SW480 (cell line): ENCODE measurements at regions not wholly inside any gene's neighbourhood (a gene's known extent, or its start where the extent isn't known, plus 50 kb on each side); places are given as distances from the start of the nearest gene placed in this dataset.

Source experiments
- DNase-seq: peaks from one replicate; pipeline ENCODE4 v3.0.0-alpha.2; 2016; ENCODE audit warnings: low spot score

DNA sequence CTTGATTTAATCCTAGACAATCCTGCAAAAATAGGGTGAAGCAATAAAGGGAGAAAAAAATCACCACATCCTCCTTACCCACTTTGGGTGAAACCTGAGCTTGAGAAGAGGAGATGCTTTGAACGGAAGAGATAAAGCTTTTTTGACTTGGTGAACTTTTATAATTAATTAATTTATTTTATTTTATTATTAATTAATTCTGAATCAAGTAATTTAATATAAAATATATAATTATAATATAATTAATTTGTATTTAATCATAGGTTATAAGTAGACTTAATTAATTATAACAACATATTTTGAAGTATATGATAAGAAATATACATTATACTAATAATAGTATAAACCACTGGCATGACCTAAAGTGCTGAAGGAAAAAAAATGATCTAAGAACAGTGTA lies 2164.8 kb downstream of the LRRC4C start:
- no peak for DNase-seq

- no peak for DNase-seq
Measured at GRCh38 chr11:39288011-39288410, 2171.4 kb downstream of the LRRC4C start.

DNA sequence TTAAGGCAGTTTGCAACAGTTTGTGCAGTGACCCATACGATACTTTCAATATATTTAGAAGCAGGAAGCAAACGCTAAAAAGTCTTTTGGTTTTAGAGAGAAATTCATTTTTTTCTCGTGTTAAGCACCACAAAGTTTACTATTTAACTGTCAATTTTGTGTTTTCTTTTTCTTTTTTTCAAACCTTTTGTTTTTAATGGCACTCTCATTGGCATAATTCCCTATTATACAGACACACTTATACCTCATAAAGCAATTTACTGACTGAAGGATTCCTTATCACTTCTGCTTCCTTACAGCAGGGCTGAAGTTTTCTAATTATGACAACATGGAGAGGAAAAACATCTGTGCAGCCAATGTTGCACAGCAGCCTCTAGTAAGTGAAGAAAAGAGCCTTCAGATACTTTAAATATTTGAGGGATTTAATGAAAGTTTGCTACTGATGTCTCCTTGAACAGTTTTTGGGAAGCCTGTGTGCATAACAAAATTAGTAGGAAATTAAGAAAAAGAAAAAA lies 2191.2 kb downstream of the LRRC4C start:
- DNase-seq: no peak

GRCh38 chr11:39255648-39256047 lies 2203.8 kb downstream of the LRRC4C start:
- no peak for DNase-seq

DNA sequence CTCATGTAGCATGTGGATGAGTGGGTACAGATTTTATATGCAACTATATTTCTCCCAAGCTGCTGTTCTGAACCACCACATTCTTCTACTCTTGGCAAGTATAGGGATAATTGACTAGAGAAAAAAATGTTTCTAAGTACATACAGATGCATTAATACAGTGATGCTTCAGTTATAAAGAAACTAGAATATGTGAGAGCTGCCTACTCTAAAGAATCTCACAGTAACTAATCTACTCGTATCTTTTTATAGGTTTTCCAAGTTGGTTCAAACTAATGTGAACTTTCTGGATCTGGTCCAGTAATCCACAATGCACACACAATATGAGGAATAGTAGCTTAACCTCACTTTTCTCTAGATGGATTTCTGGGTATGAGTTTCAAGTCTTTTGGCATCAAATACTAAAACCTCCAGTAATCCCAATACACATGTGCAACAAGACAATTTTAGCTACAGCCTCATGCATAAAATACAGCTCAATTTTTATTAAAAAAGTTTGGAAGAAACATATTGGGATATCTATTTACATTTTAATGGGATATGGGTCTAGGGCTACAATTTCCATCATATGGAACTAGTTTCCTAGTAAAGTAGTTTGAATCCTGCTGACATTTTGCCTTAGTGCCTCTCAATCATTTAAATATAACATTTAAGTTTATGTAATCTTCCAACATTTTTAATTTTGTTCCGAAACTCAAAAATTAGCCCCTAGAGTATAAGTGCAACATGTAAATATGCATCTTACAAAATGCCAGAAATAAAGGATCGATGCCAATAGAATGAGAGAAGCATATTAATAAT lies 2209.7 kb downstream of the LRRC4C start:
- no peak for DNase-seq

DNA sequence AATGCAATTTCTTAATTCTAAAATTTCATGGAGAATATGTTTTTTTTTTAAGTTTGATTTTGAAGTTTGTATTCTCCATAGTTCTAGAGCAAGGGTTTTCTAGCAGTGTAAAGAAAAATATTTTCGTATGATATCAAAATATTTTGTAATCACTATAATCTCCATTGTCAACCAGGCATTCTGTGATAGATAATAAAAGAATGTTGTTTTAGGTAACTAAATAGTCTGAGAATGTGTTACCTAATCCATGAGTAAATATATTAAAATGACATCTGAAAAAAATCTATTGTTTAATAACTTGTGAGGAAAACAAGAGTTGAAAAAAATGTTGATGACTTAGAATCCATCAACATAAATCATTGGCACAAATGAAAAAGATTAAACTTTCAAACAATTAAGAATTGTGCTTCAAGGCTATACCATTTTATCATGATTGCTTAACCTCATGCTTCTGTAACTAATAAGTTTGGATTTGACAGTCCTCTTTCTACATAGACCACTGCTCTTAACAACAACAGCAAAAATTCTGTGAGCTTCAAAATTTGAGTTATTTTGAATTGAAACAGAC lies 2211.8 kb downstream of the LRRC4C start:
- no peak for DNase-seq

GRCh38 chr11:39239553-39239952 lies 2219.9 kb downstream of the LRRC4C start:
- no peak for DNase-seq

DNA sequence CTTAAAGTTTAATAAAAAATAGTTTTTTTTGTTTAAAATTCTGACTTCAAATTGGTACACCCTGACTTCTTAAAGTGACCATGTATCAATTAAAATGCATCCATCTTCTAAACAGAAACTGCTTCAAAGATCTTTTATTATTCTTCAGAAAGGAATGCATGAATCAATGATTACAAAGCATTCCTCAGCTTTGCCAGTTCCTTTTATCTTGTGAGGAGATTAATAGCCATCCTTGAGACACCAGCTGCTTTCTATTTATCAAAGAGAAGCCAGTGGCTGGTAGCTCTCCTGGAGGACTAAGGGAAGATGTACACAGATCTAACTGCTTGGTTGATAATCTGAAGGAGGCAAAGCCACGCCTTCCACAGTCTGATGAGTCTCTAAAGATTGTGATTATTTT lies 2222.5 kb downstream of the LRRC4C start:
- DNase-seq: no peak

GRCh38 chr11:39221550-39222138 lies 2237.8 kb downstream of the LRRC4C start:
- no peak for DNase-seq

DNA sequence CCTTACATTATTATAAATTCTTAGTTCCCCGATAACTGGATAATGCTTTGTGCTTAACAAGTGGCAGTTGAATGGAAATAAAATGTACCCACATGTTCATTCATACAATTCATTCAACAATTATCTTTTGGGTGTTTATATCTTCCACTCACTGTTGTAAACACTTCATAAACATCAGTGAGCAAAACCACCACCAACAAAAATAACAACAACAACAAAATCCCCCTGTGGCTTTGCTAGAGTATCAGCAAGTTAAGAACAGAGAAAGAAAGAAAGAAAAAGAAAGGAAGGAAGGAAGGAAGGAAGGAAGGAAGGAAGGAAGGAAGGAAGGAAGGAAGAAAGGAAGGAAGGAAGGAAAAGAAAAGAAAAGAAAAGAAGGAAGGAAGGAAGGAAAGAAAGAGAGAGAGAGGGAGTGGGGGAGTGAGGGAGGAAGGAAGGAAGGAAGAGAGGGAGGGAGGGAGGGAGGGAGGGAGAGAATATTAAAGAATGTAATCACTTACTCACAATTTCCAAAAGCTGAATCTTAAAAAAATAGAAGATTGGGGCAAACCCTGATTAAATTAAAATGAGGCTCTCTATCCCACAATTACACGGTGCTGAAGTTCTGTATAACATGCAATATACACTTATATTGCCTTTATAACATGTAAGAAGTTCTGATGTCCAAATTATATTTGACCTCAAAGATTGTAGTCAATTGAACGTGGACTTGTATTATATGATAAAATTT lies 2238.8 kb downstream of the LRRC4C start:
- DNase-seq: no peak

DNA sequence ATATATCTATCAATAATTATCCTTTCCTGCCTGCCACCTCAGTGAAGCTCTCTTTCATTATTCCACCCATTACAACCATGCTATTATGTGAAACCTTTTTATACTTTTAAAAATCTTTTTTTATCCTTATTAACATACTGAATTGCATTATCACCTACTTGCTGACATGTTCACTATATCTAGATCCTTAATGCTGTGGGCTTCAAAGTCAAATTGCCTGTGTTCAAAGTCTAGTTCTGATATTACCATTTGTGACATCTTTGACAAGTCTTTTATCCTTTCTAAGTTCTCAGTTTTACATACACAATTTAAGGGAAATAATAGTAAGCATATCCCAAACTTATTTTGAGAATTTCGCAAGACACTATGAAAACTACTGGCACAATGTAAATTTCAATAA lies 2239.4 kb downstream of the LRRC4C start:
- no peak for DNase-seq

DNA sequence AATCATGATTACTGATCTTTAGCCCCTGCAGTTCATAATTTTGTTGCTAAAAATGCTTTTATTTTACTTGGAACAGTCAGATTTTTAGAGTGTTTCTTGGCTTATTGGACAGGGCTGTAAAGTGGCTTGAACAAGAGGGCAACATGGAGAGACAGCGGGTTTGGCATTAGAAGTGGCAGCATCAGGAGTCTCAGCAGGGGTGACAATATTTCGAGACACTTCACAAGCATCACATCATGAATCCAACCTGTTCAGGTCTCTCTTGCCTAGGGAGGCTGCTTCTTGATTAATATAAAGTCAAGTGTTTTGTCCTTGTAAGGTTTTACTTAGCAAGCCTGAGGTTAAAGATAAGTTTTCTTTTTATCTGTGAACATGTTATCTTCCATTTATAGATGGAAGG lies 2249.5 kb downstream of the LRRC4C start:
- no peak for DNase-seq

GRCh38 chr11:39205236-39205995 lies 2254.0 kb downstream of the LRRC4C start:
- no peak for DNase-seq

GRCh38 chr11:39192671-39193070 lies 2266.8 kb downstream of the LRRC4C start:
- DNase-seq: no peak

DNA sequence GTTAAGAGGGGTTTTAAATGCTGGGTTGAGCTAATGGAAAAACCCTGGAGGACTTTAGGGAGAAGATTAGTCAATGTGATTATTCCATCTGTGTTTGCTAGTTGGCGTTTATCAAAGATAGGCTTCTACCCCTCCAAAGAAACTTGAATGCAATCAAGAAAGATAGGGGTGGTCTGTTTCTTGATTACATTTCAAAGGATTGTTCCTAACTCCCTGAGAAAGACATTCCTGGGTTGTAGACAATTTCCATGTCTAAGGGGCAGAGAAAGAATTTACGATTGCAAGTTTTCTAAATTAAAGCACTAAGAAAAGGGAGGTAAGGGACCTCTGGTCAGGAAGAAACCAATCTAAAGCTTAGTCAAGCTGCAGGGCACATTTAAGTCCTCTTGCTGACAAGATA lies 2268.7 kb downstream of the LRRC4C start:
- DNase-seq: no peak

- DNase-seq: no peak
Measured at GRCh38 chr11:39177678-39178077, 2281.8 kb downstream of the LRRC4C start.

DNA sequence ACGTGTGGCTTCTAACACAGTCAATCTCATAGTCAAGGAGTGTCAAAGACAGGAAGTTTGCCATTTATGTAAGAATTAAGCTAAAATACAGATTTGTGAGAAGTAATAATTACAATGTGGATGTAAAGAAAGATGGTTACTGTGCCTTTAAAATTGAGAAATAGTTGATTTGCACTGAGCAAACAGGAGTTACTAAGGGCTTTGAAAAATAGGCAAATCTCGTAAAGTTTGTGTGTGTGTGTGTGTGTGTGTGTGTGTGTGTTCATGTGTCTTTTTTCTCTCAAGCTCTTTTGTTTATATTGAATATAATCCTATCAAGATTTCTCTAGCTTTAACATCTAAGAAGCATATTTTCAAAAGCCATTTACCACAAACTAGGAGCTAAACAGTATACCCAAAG lies 2284.5 kb downstream of the LRRC4C start:
- no peak for DNase-seq

- DNase-seq: no peak
Measured at GRCh38 chr11:39174196-39174595, 2285.3 kb downstream of the LRRC4C start.

DNA sequence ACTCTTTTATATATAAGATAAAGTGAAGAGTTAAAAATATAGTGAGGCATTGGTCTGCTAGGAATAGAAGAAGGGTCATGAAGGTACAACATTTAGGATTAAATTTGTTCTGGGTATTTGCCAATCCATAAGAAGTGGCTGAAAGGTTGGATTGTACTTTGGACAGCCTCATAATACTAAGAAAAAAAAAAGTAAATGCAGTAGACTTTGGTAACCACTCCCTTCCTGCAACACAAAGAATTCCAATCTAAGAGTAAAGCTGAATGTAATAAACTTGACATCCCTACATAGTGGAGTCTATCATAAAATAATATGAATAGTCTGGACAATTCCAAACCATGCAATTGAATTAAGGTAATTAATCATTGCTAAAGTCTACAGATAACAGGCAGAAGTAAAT lies 2294.4 kb downstream of the LRRC4C start:
- no peak for DNase-seq

- DNase-seq: no peak
Measured at GRCh38 chr11:39149214-39149613, 2310.2 kb downstream of the LRRC4C start.

GRCh38 chr11:39145346-39145745 lies 2314.1 kb downstream of the LRRC4C start:
- DNase-seq: no peak
